ENCODE measurements at regions not wholly inside any gene's neighbourhood (a gene's known extent, or its start where the extent isn't known, plus 50 kb on each side); places are given as distances from the start of the nearest gene placed in this dataset.

DNA sequence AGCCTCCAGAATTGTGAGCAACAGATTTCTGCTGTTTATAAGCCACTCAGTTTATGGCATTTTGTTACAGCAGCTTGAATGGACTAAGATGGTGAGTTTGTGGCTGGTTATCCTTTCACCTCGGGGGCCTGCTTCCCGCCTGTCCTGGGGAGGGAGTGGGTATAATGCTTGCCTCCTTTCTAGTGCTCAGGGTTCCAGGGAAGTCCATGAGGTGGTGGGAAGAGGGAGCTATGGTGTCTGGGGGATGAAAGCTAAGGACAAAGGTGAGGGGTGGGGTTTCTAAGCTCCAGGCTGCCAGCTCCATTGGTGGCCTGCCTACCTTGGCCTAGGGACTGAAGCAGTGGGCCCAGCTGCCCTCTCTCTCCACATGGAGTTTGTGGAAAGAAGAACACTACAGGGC lies 50.2 kb upstream of the SDK2 start:
- no peak for ATAC-seq
- no peak for DNase-seq

DNA sequence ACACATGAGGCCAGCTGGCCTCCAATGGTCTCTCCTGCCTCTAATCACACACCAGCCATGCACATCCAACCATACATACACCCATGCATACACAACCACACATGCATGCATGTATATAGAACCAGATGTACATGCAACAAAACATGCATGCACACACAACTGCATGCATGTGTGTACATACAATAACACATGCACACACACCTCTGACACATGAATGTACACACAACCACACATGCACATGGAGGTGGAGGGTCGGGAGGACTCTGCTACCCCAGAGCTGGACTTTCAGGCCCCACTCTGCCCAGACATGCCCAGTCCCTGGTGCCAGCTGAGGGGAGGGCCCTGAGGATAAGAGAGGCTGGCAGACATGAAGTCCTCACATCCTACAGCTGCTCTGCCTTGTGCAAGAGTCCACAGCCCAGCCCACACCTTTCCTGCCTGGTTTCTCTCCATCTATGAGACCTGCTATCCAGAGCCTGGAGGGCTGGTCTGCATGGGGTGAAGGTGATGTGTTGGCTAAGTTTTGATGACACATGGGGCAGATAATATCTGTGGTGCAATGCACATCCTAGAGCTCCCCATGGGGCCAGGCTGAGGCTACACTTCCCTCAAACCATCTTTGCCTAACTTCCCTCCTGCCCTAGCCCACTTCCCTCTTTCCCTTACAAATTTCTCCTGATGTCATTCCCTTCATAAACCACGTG lies 50.9 kb upstream of the SDK2 start:
- ATAC-seq (no peak), DNase-seq (no peak)

DNA sequence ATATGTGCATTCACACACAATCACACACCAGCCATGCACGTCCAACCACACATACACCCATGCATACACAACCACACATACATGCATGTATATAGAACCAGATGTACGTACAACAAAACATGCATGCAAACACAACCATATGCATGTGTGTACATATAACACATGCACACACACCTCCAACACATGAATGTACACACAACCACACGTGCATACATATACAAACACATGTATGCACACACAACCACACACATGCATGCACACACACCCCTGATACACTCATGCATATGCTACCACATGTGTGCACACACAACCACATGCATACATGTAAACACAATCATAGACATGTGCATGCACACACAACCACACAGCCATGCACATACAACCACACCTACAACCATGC lies 52.0 kb upstream of the SDK2 start:
- no peak for ATAC-seq
- DNase-seq, result no peak

DNA sequence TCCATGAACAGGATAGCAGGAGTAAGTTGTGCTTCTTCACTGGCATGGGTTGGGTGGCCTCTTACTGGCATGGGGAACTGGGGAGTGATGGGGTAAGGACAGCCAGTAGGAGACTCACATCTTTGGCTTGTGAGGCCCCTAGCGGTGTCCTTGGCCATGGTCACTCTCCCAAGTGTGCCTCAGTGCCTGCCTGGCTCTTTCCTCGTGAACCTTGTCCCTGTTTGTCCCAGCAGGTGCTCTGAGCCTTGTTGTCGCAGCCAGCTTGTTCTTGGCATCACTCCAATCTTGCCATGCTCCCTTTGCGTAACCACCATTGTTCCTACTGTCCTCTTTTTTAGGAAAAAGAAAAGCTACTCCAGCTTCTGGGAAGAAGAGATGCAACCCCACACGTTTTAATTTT lies 53.6 kb upstream of the SDK2 start:
- ATAC-seq (no peak), DNase-seq (no peak)

DNA sequence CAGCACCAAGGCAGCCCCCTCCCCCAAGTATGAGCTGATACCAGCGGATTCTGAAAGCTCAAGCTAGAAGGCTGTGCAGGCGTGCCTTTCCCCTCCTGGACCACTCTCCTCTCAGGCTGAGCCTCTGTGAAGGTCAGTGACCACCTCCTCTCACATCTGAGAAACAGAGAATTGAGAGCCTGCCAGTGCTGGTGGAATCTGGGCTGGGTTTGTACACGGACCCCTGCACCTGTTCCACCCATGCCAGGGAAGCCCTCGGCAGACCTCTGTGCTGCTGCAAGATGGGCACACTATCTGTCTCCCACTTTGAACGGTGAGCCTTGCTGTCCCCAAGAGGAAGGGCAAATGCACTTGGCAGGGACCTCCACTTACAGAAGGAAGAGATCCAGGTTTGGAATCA lies 54.7 kb upstream of the SDK2 start:
- ATAC-seq (no peak), DNase-seq (no peak)

DNA sequence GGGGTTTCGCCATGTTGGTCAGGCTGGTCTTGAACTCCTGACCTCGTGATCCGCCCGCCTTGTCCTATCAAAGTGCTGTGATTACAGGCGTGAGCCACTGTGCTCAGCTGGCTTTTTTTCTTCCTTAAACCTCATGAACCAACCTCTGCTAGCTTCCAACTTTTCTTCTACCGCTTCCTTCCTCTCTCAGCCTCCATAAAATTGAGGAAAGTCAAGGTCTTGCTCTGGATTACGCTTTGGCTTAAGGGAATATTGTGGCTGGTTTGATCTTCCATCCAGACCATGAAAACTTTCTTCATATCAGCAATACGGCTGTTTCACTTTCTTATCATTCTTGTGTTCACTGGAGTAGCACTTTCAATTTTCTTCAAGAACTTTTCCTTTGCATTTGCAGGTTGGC lies 57.5 kb upstream of the SDK2 start:
- DNase-seq (no peak), ATAC-seq (no peak)

DNA sequence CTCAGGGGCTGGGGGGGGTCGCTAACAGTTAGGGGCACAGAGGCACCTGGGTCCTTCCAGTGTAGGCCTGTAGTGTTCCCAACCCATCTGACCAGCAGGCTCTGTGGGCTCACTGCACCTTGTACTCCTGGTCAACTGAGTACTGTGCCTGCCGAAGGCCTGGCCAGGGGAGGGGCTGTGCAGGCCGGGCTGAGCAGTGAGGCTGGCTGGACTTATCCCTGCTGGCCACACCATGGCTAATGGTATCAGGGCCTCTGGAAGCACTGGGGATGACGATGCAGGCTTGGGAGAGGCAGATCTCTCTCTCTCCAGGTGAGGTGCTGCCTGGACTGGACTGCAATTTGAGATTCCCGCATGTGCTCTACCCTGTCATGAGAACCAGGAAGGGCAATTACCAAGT lies 58.9 kb upstream of the SDK2 start:
- ATAC-seq (peak; percentile 28), DNase-seq (no peak)

DNA sequence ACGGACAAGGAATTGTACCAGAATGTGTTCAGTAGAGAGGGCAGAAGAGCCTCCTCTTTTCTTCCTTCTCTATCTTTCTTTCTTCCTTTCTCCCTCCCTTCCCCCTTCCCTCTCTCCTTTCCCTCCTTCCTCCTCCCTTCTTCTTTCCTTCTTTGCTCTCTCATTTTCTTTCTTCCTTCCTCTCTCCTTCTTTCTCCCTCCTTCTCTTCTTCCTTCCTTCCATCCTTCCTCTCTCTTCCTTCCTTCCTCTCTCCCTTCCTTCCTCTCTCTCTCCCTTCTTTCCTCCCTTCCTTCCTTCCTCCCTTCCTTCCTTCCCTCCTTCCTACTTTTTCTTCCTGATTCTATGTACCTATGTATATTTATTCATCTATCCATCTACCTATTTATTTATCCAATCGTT lies 59.7 kb upstream of the SDK2 start:
- DNase-seq, result no peak
- ATAC-seq, result no peak

DNA sequence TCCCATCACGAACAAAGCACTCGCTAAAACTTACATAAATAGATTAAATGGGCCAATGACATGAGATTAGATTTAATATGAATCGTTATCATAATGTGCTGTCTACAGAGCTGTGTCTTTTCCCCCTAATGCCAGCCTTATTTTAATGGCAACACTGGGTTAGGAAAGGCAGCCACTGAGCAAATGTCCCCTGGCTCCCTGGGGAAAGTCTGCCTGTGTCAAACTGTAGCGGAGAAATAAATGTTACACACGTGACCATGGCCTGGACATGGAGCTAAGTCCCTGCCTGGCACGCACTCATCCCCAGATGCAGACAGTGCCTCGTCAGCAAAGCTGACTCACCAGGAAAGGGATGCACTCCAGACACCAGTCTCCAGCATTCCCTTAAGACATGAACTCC lies 61.3 kb upstream of the SDK2 start:
- DNase-seq, result no peak

DNA sequence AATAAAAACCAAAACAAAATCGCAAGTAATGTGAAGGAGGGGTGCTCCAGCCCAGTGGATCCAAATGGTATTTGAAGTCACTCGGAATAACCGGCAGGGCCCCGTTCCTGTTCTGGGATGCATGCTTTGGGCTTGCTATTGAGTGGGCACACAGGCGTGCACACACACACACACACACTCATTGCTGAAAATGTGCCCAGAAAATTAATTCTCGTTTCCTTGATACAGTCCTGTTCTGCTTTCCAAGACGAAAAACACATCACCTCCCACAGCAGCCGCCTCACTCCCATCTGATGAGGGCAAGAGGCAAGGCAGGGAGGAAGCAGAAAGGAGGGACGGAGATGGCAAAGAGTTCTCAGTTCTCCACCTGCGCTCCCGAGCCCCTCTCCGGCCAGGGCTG lies 62.2 kb upstream of the SDK2 start:
- DNase-seq (no peak), ATAC-seq (no peak)

More for the DNA sequence above, 61.3 kb upstream of the SDK2 start:
- no peak for ATAC-seq

DNA sequence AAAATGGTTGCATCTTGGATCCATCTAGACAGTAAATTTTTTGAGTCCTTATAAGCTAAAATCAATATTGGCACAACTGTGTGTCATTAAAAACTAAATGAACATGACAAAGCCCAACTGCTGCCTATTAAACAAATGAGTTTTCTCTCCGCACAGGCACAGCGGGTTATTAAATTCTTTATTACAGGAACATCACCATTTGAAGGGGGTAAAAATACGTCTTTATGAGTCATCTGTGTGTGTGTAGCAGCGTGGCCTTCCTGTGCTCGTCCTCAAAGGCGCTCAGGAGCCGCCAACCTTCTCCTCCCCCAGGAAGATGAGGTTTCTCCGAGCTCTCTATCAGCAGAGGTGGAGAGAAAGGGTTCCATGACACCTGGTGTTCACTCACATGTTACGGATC lies 62.6 kb upstream of the SDK2 start:
- no peak for DNase-seq
- ATAC-seq, result no peak

DNA sequence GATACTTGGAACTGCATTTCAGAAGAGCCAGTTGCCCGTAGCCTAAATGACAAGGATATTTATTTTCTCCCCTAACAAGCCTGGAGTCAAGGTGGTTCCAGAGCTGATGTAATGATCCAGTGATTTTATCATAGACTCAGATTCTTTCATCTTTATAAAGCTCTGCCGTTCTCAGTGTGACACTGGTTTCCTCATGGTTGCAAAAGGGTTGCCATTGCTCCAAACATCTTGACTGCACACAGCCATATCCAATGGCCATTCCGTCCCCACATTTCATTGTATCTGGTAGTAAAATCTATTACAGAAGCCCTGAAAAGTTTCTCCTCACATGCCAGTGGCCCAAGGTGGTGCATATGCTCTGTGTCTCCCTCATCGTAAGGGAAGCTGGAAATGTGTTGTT lies 63.1 kb upstream of the SDK2 start:
- no peak for ATAC-seq
- DNase-seq, result no peak

DNA sequence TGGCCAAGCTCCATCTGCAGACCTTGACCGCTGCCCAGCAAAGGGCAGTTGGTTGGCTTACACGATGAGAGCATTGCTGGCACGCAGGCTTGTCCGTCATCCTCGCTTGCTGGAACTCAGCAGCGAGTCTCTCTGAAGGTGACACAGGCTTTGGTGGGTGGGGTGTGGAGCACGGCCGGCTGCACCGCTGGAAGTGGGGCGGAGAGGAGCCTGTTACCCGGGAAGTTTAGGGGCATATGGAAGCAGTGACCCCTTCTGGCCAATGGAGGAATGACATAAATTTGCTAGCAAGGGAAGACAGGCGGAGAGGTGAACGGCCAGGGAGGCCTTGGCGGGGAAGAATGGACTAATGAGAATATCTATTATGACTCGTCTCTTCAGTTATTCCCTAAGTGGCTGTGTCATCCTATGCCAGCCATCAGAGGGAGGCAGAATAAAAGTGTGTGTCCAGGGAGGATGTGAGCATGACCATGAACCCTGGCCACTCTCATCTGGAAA lies 65.9 kb upstream of the SDK2 start:
- DNase-seq, result peak; percentile 77

DNA sequence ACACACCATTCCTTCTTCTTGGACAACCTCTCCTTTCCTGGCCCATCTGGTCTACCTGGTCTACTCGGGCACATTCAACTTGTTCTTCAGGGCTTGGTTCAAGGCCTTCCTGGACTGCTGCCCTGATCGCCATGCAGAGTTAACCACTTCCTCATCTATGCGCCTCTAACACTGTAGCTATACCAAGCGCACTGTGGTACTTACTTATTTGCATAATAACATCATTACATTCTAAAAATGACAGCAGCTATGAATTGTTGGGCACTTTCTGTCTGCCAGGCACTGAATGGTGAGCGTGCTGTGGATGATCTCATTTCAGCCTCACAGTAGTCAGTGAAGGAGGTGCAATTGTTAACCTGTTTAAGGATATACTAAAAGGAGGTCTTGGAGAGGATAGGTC lies 66.9 kb upstream of the SDK2 start:
- ATAC-seq, result no peak
- DNase-seq, result no peak

More for the DNA sequence above, 65.9 kb upstream of the SDK2 start:
- peak; percentile 65 for ATAC-seq

DNA sequence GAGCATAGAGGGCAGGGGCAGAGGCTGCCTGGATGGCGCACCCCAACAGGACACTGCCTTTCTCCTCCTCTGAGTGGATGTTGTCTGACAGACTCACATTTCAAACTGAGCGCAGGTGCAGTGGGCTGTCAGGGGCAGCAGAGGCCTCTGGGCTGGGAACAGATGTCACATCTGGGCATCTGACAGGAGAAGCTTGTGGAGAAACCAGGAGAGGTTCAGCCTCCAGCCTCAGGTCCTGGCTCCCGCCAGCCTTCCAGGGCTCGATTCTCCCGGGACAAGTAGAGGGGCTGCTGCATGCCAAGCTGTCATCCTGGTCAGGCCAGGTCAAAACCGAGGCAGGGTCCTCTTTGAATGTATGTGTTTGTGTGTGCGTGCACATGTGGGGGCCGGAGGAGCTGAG lies 67.7 kb upstream of the SDK2 start:
- DNase-seq (no peak), ATAC-seq (no peak)

DNA sequence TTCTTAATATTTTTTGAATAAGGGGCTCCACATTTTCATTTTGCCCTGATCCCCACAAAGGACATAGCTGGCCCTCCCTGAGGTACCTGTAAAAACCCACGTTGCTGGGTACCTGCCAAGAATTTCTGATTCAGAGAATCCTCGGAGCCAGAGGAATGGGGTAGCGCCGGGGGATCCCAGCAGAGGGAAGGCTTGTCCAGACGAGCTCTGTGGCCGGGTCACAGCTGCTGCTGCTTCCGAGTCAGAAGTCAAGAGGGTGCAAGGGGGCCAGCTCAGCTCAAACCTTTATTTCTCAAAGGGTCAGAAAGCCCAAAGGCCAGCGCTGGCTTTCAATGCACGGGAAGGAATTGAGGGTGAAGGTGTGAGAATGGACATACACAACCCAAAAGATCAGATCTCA lies 68.9 kb upstream of the SDK2 start:
- ATAC-seq, result no peak
- no peak for DNase-seq

DNA sequence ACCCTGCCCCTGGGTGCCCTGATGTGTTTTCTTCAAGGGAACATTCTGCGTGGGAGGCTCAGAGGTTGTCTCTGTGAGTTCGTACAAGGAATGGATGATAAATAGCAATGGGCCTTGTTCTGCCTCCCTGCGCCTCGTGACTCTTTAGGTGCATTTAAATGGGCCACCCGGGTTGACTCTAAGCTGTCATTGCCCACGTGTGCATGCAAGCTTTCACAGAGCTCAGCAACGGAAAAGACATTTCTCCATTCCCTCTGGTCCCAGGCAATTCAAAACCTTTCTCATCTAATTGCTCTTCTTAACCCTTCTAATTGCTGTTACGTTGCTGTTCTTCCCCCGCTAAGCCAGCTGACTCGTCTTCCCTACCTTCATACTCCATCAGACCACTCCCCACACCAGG lies 71.5 kb upstream of the SDK2 start:
- DNase-seq, result no peak
- no peak for ATAC-seq

DNA sequence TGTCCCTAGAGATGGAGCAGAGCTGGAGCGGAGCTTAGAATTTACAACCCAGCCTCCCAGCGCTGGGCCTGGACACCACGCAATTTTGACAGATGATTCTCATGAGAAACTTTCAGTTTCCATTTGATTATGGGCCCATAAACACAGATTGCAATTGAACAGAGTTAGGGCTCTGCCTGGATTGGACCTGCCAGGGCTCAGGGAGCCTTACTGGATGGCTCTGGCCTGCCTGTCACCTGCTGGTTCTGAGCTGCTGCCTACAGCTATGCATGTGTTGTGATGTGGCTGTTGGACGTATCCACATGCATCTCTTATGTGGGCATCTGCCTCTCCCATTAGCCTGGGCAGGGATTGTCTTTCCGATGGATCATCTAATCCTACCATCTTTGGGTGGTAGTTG lies 73.4 kb upstream of the SDK2 start:
- no peak for DNase-seq
- ATAC-seq, result no peak

DNA sequence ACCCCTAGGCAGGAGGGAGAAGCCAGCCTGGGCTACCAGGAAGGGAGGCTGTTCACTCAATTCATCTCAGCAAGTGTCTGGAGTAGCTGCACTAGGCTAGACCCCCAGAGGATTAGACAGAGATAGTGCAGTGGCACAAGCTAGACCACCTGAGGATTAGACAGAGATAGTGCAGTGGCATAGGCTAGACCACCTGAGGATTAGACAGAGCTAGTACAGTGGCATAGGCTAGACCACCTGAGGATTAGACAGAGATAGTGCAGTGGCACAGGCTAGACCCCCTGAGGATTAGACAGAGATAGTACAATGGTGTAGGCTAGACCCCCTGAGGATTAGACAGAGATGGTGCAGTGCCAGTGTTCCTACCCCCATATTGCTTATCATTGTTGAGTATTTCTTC lies 74.1 kb upstream of the SDK2 start:
- ATAC-seq (no peak), DNase-seq (no peak)

DNA sequence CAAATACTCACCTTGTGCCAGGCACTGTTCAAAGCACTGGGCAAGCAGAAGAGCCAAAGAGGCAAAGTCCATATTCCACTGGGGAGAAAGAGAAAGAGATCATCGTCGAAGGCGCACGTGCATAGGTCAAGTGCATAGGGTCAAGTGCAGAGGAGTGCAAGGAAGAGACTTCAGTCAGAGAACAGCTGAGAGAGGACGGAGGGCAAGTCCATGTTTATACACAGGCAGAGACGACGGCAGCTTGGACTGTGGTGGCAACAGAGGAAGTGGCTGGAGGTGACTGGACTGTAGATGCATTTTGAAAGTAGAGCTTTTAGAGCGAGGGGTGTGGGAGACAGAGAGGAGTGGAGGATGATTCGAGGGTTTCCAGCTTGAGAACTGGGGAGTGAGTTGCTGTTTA lies 74.7 kb upstream of the SDK2 start:
- DNase-seq (no peak), ATAC-seq (no peak)

DNA sequence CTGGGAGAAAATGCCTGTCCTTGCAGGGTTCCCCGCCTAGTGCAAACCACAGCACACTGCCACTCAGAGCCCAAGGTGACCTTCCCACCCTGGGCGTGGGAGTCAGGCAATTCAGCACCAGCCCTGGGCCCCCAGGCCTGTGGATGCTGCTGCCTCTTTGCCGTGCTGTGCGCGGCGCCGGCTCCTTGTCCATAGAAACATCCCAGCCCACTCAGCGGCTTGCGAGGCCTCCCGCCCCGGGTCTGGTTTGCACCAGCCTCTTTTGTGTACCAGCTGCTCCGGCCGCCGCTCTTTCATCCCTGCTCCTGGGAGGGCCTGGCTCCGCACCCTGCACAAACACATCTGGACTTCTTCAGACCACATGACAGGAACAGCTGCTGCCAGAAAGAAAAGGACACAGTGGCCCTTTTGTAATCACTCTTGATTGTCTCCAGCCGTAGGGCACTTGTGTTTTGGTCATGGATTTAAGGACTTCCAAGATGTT lies 75.4 kb upstream of the SDK2 start:
- DNase-seq (no peak), ATAC-seq (no peak)

DNA sequence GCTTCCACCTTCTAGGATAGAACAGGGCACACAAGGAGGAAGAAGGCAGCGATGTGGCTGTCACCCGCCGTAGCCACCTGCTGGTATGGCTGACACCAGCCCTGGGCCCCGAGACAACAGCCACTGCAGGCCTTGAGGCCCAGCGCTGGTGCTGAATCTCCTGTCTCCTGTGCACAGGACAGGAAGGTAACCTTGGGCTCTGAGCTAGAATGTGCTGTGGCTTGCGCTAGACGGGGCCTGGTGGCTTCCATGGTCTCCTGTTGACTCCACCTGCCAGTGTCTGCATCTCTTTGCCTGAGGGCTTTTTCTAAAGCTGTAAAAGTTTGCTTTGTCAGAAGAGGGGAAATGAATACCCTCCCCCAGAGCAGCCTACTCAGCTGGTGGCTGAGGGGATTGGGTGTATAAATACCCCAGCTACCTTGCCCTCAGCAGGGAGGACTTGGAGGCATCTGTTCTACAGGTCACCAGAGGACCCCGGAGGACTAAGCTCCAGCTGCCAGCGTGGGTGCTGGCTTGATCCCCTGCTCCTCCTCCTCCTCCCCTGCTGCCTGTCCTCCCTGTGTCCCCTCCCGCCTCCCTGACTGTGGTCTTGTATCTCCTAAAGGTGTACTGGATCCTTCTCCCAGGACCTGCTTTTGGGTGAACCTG lies 76.1 kb upstream of the SDK2 start:
- ATAC-seq (peak; percentile 38), DNase-seq (no peak)

DNA sequence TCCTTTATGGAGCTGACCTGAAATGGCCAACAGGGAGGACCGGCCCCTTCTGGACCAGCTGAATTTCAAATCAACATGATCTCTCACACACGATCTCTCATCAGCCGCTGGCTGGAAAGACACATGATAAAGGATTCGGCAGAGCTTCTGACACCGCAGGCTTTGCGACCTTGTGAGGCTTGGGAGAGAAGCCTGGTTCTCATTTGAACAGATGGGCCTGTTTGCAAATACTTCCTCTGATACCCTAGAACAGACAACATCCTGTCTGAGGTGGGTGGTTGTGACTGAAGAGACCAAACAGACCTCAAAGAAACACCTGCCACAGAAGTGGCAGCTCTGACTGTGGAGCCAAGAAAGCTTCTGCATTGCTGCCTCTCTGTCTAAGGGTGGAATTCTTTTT lies 77.9 kb upstream of the SDK2 start:
- DNase-seq (no peak), ATAC-seq (peak; percentile 38)

DNA sequence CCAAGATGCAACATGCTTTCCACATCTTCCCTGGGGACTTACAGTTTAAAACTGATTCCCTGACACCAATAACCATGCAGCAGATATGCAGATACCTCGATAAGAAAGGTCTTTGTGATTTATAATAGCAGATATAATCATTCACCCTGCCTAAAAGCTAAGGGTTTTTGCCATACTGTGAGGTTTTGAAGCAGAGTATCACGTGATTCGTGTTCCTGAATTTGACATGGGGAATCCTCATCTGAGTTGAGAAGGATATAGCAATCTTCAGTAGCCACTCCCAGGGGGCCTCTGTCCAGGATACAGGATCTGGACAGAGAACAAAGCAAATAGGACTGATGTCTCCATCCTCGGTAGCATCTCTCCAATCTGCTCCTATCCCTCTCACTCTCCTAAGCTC lies 79.1 kb upstream of the SDK2 start:
- DNase-seq (no peak), ATAC-seq (no peak)

Measured in stimulated activated naive CD8-positive, alpha-beta T cell treated with anti-CD3 and anti-CD28 coated beads, Interleukin-15, Interleukin-2, amounts not matched to agents 100 U/mL and 50 U/mL, for 24 hours (primary cell).